Fibroblast of lung (primary cell): ENCODE measurements at regions not wholly inside any gene's neighbourhood (a gene's known extent, or its start where the extent isn't known, plus 50 kb on each side); places are given as distances from the start of the nearest gene placed in this dataset.

ENCODE experiments used
- DNase-seq, 2 donors: peaks; one replicate each; pipeline versions ENCODE4 v3.0.0 to v3.0.0-alpha.2; 2010; ENCODE audit warnings: low read depth in 2 of 2
- H2AFZ ChIP-seq: 2 replicates; pipeline ENCODE4 v1.5.1; 2012; ENCODE audit warnings: low read length, control low read depth, inconsistent platforms
- H3K27ac ChIP-seq: 2 replicates; pipeline ENCODE4 v1.5.1; 2011; ENCODE audit warnings: low read length, control low read depth; ENCODE audit not compliant: insufficient read depth
- H3K27me3 ChIP-seq: 2 replicates; pipeline ENCODE4 v1.5.1; 2011; ENCODE audit warnings: mild to moderate bottlenecking, low read length; ENCODE audit not compliant: control insufficient read depth, insufficient read depth
- H3K36me3 ChIP-seq: 2 replicates; pipeline ENCODE4 v1.5.1; 2011; ENCODE audit warnings: low read length; ENCODE audit not compliant: control insufficient read depth, insufficient read depth
- H3K4me1 ChIP-seq: 2 replicates; pipeline ENCODE4 v1.5.1; 2011; ENCODE audit warnings: low read length; ENCODE audit not compliant: control insufficient read depth, insufficient read depth; ENCODE audit errors: extremely low read depth
- H3K4me2 ChIP-seq: 2 replicates; pipeline ENCODE4 v1.5.1; 2011; ENCODE audit warnings: low read length, control low read depth; ENCODE audit not compliant: insufficient read depth; ENCODE audit errors: extremely low read depth
- H3K4me3 ChIP-seq, 4 experiments: fragments of 200-600 bp in 1 of 4; sonication (generic) in 1 of 4; replicated peaks in 1 of 4; 2 replicates each; pipeline ENCODE4 v1.5.1; 2011 to 2016; ENCODE audit warnings: low read length in 4 of 4, low read depth in 3 of 4, mild to moderate bottlenecking in 3 of 4, control low read depth in 2 of 4, inconsistent platforms in 1 of 4, mixed read lengths in 1 of 4; ENCODE audit not compliant: insufficient read depth in 1 of 4; ENCODE audit errors: control extremely low read depth in 1 of 4
- H3K79me2 ChIP-seq: 2 replicates; pipeline ENCODE4 v1.5.1; 2012; ENCODE audit warnings: mild to moderate bottlenecking, low read length, inconsistent platforms; ENCODE audit not compliant: control insufficient read depth, insufficient read depth
- H3K9ac ChIP-seq: 2 replicates; pipeline ENCODE4 v1.5.1; 2011; ENCODE audit warnings: mild to moderate bottlenecking, low read length, control low read depth; ENCODE audit not compliant: insufficient read depth
- H3K9me3 ChIP-seq: 2 replicates; pipeline ENCODE4 v1.5.1; 2012; ENCODE audit warnings: low read depth, low read length; ENCODE audit not compliant: control insufficient read depth, insufficient read depth
- H4K20me1 ChIP-seq: 2 replicates; pipeline ENCODE4 v1.5.1; 2011; ENCODE audit warnings: low read length; ENCODE audit not compliant: control insufficient read depth, insufficient read depth; ENCODE audit errors: extremely low read depth
- EZH2 ChIP-seq: IDR thresholded peaks from 2 replicates; pipeline ENCODE4 v1.5.1; 2012; ENCODE audit warnings: low read length, control low read depth, mild to moderate bottlenecking; ENCODE audit errors: missing control alignments
- TF ChIP-seq, protein P1 (sequence below), 2 donors: IDR thresholded peaks in 1 of 2; conservative IDR thresholded peaks in 1 of 2; 1 replicate in 1 of 2; 2 replicates in 1 of 2; pipeline ENCODE4 v1.5.1; 2011 to 2012; ENCODE audit warnings: low read length in 2 of 2, control low read depth in 1 of 2, inconsistent platforms in 1 of 2, low read depth in 1 of 2, mild to moderate bottlenecking in 1 of 2

DNA sequence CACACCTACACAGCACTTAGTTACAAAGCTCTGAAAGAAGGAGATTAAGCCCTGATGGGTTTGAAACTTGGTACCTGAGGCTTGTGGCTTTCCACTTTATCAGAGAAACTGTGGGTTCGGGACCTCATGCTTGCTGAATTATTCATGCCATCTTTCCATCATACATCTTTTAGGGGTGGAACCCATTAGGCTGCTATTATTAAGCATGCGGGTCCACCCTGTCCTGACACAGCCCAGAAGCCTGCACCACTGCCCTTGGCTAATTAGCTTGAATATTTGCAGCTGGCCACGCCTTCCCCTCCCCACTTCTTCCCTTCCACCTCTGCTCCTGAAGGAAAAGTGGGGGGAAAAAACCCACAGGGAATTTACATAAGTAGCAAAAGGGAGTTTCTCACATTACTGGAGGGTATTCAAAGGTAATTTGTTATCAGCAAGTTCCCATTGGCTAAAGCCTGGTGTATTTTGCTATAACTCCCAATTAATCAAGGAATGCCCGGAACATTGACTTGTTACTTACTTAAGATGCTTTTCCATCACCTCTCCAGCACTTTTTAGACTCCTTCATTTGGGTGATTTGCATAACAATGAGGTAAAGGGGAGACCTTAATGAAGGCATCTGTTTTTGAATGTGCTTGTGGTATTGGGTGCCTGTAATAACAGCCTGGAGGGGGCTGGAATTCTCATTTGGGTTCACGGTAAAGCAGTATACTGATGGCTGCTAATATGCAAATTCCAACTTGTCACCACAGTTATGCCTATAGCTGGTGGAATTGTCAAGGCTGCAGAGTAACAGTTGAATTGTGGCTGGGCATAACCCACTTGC lies 231.7 kb upstream of the GATB start:
- H4K20me1 ChIP-seq = no peaks in the 10 kb centered on the region
- no peaks in the 10 kb centered on the region for H3K79me2 ChIP-seq
- H3K4me3 ChIP-seq = no peak overlapping the region
- H3K36me3 ChIP-seq = no peaks in the 10 kb centered on the region
- no peaks in the 10 kb centered on the region for H3K27me3 ChIP-seq
- H3K9me3 ChIP-seq = no peaks in the 10 kb centered on the region
- peaks cover 2% of the 10 kb centered on the region for H3K4me1 ChIP-seq
- H3K9ac ChIP-seq = no peak overlapping the region
- H2AFZ ChIP-seq = no peak overlapping the region
- no peak overlapping the region for H3K27ac ChIP-seq
- H3K4me2 ChIP-seq = no peak overlapping the region
- TF ChIP-seq, protein P1, sequence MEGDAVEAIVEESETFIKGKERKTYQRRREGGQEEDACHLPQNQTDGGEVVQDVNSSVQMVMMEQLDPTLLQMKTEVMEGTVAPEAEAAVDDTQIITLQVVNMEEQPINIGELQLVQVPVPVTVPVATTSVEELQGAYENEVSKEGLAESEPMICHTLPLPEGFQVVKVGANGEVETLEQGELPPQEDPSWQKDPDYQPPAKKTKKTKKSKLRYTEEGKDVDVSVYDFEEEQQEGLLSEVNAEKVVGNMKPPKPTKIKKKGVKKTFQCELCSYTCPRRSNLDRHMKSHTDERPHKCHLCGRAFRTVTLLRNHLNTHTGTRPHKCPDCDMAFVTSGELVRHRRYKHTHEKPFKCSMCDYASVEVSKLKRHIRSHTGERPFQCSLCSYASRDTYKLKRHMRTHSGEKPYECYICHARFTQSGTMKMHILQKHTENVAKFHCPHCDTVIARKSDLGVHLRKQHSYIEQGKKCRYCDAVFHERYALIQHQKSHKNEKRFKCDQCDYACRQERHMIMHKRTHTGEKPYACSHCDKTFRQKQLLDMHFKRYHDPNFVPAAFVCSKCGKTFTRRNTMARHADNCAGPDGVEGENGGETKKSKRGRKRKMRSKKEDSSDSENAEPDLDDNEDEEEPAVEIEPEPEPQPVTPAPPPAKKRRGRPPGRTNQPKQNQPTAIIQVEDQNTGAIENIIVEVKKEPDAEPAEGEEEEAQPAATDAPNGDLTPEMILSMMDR (conservative IDR thresholded peaks at IDR 0.05 in 1 of 2, IDR thresholded peaks at IDR 0.05 in 1 of 2; ENCODE audit: low read depth in 1 of 2, low read length in 2 of 2) = no peak
- no peak for TF ChIP-seq EZH2
- peak in 1 of 2 donors; percentile 18 for DNase-seq

- no peak for TF ChIP-seq EZH2
- TF ChIP-seq, protein P1 (conservative IDR thresholded peaks at IDR 0.05 in 1 of 2, IDR thresholded peaks at IDR 0.05 in 1 of 2; ENCODE audit: low read depth in 1 of 2, low read length in 2 of 2) = no peak
- Histone ChIP-seq H3K27me3 (no peaks in the 10 kb centered on the region), H3K79me2 (no peaks in the 10 kb centered on the region), H3K27ac (no peak overlapping the region), H3K9ac (no peak overlapping the region), H3K9me3 (no peaks in the 10 kb centered on the region), H3K36me3 (no peaks in the 10 kb centered on the region), H3K4me1 (peaks cover 2% of the 10 kb centered on the region), H3K4me2 (no peak overlapping the region), H4K20me1 (no peaks in the 10 kb centered on the region), H2AFZ (no peak overlapping the region), H3K4me3 (no peak overlapping the region)
- DNase-seq = peak in 1 of 2 donors; percentile 13
These were observed 231.0 kb upstream of the GATB start for GRCh38 chr4:151991884-151992167.

DNA sequence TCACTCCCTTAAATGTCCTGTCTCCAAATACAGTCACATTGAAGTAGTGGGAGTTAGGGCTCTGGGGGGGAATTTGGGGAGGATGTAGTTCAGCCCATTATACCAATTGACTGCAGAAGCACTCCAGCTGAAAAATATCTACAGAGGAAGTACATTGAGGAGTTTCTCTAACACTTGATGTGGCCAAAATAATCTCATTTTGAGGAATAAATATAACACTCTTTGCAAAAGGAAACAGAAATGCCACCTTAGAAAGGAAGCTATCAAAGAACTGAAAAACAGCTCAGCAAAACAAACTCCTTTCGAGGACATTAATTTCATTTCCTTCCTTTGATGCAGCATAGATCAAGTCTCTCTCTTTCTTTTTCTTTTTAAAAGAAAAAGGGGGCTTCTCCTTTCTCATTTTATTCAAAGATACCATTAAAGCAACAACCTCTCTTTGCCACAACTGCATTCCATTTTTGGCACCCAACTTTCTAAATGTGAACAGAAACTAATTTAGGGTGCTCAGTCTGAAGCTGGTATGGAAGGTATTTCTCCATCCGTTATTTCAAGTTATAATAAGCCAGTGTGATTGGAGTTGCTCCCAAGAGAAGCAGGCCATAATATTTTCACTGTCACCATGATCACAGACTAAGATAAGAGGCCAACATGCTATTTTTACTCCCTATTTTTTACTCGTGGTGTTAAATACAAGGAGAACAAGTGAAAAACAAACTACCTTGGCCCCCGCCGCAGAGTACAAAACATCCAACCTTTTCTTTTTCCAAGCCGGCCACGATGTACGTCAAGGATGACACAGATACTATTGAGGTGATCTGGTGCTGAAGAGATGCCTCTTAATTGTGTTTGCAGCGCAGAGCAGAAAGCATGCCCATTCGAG lies 230.4 kb upstream of the GATB start:
- H4K20me1 ChIP-seq = no peaks in the 10 kb centered on the region

More for the DNA sequence above, 230.4 kb upstream of the GATB start:
- no peak overlapping the region for H3K27ac ChIP-seq
- no peaks in the 10 kb centered on the region for H3K27me3 ChIP-seq
- no peak overlapping the region for H3K4me2 ChIP-seq
- H2AFZ ChIP-seq = no peak overlapping the region
- DNase-seq = peak in 1 of 2 donors; percentile 2
- peaks cover 2% of the 10 kb centered on the region for H3K4me1 ChIP-seq
- H3K9ac ChIP-seq = no peak overlapping the region
- no peaks in the 10 kb centered on the region for H3K79me2 ChIP-seq
- H3K9me3 ChIP-seq = no peaks in the 10 kb centered on the region
- no peaks in the 10 kb centered on the region for H3K36me3 ChIP-seq
- H3K4me3 ChIP-seq = no peak overlapping the region
- no peak for TF ChIP-seq EZH2
- TF ChIP-seq, protein P1 (conservative IDR thresholded peaks at IDR 0.05 in 1 of 2, IDR thresholded peaks at IDR 0.05 in 1 of 2; ENCODE audit: low read depth in 1 of 2, low read length in 2 of 2) = no peak
